ENCODE measurements at regions not wholly inside any gene's neighbourhood (a gene's known extent, or its start where the extent isn't known, plus 50 kb on each side); places are given as distances from the start of the nearest gene placed in this dataset.
"Not testable (repeated sequence)": the region's sequence is repeated elsewhere in the genome, so short reads cannot be mapped to it uniquely, and the experiment has no call there.

DNA sequence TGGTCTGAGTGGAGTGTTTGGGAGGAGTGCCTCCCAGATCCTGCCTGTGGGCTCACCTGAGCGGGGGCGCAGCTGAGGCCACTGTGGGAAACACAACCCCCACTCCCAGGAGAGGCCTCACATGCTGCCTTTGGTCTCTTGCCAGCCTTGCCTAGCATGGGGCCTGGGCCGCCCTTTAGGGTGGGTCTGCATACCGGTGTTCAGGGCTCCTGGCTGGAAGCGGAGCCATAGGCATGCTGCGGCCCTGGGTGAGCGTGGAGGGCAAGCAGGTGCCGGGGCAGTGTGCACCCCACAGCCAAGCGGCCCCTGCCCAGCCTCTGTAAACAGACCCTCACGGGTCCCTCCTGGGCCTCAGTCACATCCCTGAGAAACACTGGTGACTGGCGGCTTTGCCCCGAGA lies 255.3 kb downstream of the ANKRD30B start:
- TF ChIP-seq, protein P1, sequence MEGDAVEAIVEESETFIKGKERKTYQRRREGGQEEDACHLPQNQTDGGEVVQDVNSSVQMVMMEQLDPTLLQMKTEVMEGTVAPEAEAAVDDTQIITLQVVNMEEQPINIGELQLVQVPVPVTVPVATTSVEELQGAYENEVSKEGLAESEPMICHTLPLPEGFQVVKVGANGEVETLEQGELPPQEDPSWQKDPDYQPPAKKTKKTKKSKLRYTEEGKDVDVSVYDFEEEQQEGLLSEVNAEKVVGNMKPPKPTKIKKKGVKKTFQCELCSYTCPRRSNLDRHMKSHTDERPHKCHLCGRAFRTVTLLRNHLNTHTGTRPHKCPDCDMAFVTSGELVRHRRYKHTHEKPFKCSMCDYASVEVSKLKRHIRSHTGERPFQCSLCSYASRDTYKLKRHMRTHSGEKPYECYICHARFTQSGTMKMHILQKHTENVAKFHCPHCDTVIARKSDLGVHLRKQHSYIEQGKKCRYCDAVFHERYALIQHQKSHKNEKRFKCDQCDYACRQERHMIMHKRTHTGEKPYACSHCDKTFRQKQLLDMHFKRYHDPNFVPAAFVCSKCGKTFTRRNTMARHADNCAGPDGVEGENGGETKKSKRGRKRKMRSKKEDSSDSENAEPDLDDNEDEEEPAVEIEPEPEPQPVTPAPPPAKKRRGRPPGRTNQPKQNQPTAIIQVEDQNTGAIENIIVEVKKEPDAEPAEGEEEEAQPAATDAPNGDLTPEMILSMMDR (IDR thresholded peaks at IDR 0.05), result not testable (repeated sequence)
- TF ChIP-seq EP300, POLR2A, POLR2AphosphoS5 (IDR thresholded peaks at IDR 0.05): not testable (repeated sequence)
